AG09319 (cell line): ENCODE measurements at regions not wholly inside any gene's neighbourhood (a gene's known extent, or its start where the extent isn't known, plus 50 kb on each side); places are given as distances from the start of the nearest gene placed in this dataset.

Experiments used
- DNase-seq: peaks from one replicate; pipeline ENCODE4 v3.0.0-alpha.2; 2010; ENCODE audit warnings: low read depth; ENCODE audit errors: extremely low read depth
- TF ChIP-seq, protein P1 (sequence below): IDR thresholded peaks from 2 replicates; pipeline ENCODE4 v1.5.1; 2011; ENCODE audit warnings: low read depth, mild to moderate bottlenecking, inconsistent platforms, low read length, moderate library complexity

DNA sequence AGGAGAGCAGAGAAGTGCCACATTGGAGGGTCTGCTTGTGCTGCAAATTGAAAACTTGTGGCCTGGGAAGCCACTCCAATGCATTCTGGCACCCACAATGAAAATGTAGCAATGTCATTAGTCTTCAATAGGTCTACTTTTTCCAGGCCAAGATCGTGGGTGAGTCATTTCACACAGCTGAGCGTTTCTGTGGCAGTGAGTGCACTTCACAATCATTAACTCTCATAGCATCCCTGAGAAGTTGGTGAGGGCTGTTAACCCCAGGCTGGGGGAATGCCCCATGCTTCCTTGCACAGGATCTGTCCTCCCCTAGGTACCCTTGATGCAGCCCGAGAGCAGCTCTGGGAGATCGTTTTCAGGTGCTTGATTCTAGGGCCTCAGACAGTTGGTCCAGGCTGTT is 196.8 kb upstream of the ATP6AP2 start:
- TF ChIP-seq, protein P1, sequence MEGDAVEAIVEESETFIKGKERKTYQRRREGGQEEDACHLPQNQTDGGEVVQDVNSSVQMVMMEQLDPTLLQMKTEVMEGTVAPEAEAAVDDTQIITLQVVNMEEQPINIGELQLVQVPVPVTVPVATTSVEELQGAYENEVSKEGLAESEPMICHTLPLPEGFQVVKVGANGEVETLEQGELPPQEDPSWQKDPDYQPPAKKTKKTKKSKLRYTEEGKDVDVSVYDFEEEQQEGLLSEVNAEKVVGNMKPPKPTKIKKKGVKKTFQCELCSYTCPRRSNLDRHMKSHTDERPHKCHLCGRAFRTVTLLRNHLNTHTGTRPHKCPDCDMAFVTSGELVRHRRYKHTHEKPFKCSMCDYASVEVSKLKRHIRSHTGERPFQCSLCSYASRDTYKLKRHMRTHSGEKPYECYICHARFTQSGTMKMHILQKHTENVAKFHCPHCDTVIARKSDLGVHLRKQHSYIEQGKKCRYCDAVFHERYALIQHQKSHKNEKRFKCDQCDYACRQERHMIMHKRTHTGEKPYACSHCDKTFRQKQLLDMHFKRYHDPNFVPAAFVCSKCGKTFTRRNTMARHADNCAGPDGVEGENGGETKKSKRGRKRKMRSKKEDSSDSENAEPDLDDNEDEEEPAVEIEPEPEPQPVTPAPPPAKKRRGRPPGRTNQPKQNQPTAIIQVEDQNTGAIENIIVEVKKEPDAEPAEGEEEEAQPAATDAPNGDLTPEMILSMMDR, result no peak
- DNase-seq, result no peak

DNA sequence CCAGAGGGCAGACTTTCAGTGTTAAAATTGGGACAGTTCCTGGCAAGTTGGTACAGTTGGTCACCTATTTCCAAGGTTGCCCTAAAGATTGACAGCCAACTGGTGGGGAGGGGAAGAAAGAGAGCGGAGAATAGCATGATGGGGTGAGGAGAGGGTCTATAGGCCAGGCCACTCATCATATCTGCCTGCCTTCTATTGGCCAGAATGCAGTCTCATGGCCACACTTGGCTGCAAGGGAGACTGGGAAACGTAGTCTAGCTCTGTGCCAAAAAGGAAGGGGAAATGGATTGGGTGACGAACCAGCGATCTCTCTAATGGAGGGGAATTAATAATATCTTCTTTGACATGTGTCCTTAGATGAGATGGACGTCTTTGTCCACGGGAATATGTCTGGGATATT is 197.4 kb upstream of the ATP6AP2 start:
- TF ChIP-seq, protein P1, result no peak
- no peak for DNase-seq

DNA sequence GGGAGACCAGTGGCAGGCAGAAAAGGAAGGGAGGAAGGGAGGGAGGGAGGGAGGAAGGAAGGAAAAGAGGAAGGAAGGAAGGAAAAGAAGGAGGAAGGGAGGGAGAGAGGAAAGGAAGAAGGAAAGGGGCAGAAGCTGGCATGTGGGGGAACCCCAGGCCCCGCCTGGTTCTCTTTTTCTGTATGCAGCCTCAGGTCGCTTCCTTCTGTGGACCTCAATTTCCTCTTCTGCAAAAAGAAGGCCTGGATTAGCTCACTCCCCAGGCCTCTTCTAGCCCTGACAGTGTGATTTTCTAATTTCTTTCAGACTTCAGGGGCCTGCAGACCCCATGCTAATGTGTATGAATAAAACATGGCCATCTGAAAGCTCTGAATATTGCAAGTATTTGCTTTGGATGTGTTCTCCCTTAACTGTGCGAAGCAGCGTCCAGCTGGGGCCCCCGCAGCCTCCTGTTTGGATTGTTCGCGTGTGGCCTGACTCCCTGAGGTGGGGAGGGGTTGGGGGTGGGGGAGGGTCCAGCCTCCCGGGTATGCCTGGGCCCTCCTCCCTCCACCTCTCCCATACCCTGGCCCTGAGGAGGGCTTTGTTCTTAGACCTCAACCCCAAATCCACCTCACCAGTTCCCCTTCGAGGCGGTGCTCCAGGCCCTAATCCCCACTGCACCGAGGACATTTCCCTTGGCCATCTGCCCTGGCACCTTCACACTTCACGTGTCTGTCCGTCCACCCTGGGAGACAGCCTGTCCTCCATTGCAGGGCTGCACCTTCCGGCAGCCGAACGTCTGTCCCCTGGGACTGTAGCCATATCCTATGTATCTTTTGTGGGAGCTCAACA is 199.9 kb upstream of the ATP6AP2 start:
- DNase-seq, result no peak
- TF ChIP-seq, protein P1, result no peak

DNA sequence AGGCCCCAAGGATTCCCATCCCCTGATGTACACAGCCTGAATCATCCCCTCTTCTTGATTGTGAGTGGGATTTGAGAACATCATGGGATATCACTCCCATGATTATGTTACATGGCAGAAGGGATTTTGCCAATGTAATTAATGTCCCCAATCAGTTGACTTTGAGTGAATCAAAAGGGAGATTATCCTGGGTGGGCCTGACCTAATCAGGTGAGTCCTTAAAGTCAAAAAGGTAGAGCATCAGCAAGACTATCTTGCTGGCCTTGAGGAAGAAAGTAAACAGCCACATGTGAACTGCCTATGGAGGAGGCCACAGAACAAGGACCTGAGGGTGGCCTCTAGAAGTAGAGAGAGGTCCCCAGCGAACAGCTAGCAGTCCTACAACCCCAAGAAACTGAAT is 203.1 kb upstream of the ATP6AP2 start:
- no peak for DNase-seq
- TF ChIP-seq, protein P1, result no peak

DNA sequence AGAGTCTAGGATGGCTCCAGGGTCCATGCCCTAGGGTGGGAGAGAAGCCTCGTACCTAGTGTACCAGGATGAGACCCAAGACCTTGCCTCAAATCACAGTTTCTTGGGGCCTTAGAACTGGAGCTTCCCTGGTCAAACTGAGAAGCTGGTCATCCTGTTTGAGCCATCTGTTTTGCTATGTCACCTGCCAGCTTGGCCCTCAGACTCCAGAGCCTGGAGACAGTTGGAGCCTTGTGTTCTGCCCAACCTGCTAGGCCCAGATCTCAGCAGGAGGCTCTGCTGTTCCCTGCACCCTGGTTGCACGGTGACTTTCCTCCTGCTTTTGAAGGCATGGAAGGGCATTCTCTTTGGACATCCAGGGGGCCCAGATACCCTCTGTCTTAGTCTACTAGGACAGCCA is 206.3 kb upstream of the ATP6AP2 start:
- TF ChIP-seq, protein P1, result no peak
- DNase-seq, result no peak

GRCh38 chrX:40373641-40374040 is 207.1 kb upstream of the ATP6AP2 start:
- no peak for DNase-seq
- TF ChIP-seq, protein P1, result no peak

GRCh38 chrX:40373025-40373424 is 207.7 kb upstream of the ATP6AP2 start:
- no peak for DNase-seq
- TF ChIP-seq, protein P1, result no peak
